Chondrocyte (in vitro differentiated cells): ENCODE measurements at regions not wholly inside any gene's neighbourhood (a gene's known extent, or its start where the extent isn't known, plus 50 kb on each side); places are given as distances from the start of the nearest gene placed in this dataset.

Experiments
- DNase-seq: peaks from one replicate; pipeline ENCODE4 v3.0.0; 2021; ENCODE audit warnings: mixed read lengths, low spot score
- H3K27ac Mint-ChIP-seq: one replicate; pipeline ENCODE4 v1.8.0; 2021; ENCODE audit warnings: mild to moderate bottlenecking, moderate library complexity, mixed read lengths; ENCODE audit not compliant: unreplicated experiment
- H3K27me3 Mint-ChIP-seq: 2 replicates; pipeline ENCODE4 v1.8.0; 2021; ENCODE audit warnings: low read depth, mixed read lengths
- H3K36me3 Mint-ChIP-seq: 2 replicates; pipeline ENCODE4 v1.8.0; 2021; ENCODE audit warnings: low read depth, mixed read lengths
- H3K4me1 Mint-ChIP-seq: 2 replicates; pipeline ENCODE4 v1.8.0; 2021; ENCODE audit warnings: low read depth, mild to moderate bottlenecking, mixed read lengths
- H3K4me3 Mint-ChIP-seq: one replicate; pipeline ENCODE4 v1.8.0; 2021; ENCODE audit warnings: mild to moderate bottlenecking, moderate library complexity, mixed read lengths; ENCODE audit not compliant: unreplicated experiment
- H3K9me3 Mint-ChIP-seq: 2 replicates; pipeline ENCODE4 v1.8.0; 2021; ENCODE audit warnings: low read depth, mixed read lengths
- CTCF ChIP-seq: fragments of 200-600 bp; sonication (generic); IDR thresholded peaks from 2 replicates; pipeline ENCODE4 v1.5.0; 2021; ENCODE audit warnings: antibody characterized with exemption, mild to moderate bottlenecking, moderate library complexity

DNA sequence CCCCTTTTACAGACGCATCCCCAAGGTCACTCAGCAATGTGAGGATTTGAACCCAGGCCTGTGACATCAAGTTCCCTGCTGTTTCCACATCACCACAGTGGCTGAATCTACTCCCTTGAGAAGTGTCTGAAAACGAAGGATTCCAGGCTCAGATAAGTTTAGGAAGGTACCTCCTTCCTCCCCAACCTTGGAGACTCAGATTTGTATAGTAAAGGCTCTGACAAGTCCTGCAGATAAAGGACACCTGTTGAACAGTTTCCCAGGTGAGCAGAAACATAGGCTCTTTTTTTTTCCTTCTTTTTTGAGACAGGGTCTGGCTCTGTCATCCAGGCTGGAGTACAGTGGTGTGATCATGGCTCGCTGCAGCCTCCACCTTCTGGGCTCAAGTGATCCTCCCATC is 56.4 kb upstream of the PTPRS start:
- no peak for TF ChIP-seq CTCF
- no peak overlapping the region for H3K4me3 Mint-ChIP-seq

GRCh38 chr19:5397804-5398692 is 57.2 kb upstream of the ZNRF4 start:
- peaks cover 53% of the 10 kb centered on the region for H3K27me3 Mint-ChIP-seq
- no peaks in the 10 kb centered on the region for H3K36me3 Mint-ChIP-seq
- no peak for DNase-seq
- H3K9me3 Mint-ChIP-seq, result no peaks in the 10 kb centered on the region
- no peak overlapping the region for H3K27ac Mint-ChIP-seq
- peak; percentile 10 for TF ChIP-seq CTCF
- H3K4me1 Mint-ChIP-seq, result no peaks in the 10 kb centered on the region
- no peak overlapping the region for H3K4me3 Mint-ChIP-seq

More for the DNA sequence above, 56.4 kb upstream of the PTPRS start:
- H3K27me3 Mint-ChIP-seq, result peaks cover 61% of the 10 kb centered on the region
- no peak for DNase-seq
- H3K4me1 Mint-ChIP-seq, result no peaks in the 10 kb centered on the region
- H3K36me3 Mint-ChIP-seq, result no peaks in the 10 kb centered on the region
- H3K27ac Mint-ChIP-seq, result no peak overlapping the region
- H3K9me3 Mint-ChIP-seq, result no peaks in the 10 kb centered on the region

DNA sequence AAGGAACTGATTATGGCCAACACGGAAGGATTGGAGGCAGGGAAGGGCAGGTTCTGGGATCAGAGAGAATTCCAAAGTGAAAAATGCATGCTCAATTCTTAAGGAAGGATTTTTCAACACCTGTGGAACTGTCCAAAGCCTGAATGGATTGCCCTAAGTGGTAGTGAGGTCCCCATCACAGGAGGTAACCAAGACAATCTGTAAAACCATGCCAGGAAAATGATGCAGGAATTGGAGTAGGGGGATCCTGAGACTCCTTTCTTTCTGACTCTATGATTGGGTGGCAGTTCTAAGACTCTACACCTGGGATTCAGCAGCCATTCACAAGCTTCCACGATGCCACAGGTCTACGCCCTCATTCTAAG is 56.5 kb upstream of the ZNRF4 start:
- H3K27me3 Mint-ChIP-seq, result peaks cover 48% of the 10 kb centered on the region
- H3K4me1 Mint-ChIP-seq, result no peaks in the 10 kb centered on the region
- no peaks in the 10 kb centered on the region for H3K9me3 Mint-ChIP-seq
- no peak overlapping the region for H3K27ac Mint-ChIP-seq
- no peak for TF ChIP-seq CTCF
- no peak overlapping the region for H3K4me3 Mint-ChIP-seq
- DNase-seq, result no peak
- no peaks in the 10 kb centered on the region for H3K36me3 Mint-ChIP-seq

DNA sequence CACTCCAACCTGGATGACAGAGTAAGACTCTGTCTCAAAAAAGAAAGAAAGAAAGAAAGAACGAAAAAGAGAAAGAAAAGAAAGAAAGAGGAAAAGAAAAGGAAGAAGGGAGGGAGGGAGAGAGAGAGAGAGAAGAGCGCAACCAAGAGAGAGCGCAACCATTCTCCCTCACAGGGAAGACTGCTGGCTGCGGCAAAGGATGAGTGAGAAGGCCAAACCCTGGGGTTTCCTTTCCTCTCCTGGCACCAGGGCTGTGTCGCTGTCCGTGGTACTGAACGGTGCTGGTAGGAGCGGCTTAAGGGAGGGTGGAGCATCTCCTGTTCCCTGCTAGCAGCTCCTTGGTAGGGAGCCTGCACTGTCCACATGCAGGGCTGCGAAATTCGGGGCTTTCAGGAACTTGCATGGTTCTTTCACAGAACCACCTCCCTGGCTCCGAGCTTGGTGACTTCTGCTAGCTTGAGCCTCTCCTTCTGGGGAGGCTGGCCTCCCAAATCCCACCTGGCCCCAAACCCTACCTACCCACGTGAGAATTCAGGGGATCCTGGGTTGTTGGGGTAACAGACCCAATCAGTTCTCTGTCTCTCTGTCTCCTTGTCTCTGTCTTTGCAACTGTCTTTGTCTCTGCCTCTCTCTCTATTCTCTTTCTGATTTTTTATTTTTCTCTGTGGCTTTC is 51.1 kb upstream of the ZNRF4 start:
- no peak overlapping the region for H3K27ac Mint-ChIP-seq

More for the DNA sequence above, 51.1 kb upstream of the ZNRF4 start:
- H3K36me3 Mint-ChIP-seq, result peaks cover 6% of the 10 kb centered on the region
- DNase-seq, result peak; percentile 95
- peaks cover 9% of the 10 kb centered on the region for H3K9me3 Mint-ChIP-seq
- TF ChIP-seq CTCF, result no peak
- no peak overlapping the region for H3K4me3 Mint-ChIP-seq
- H3K4me1 Mint-ChIP-seq, result no peaks in the 10 kb centered on the region
- H3K27me3 Mint-ChIP-seq, result peaks cover 39% of the 10 kb centered on the region
